ENCODE measurements at regions not wholly inside any gene's neighbourhood (a gene's known extent, or its start where the extent isn't known, plus 50 kb on each side); places are given as distances from the start of the nearest gene placed in this dataset.

GRCh38 chr15:44879066-44879465 lies 77.4 kb upstream of the TERB2 start:
- intact Hi-C loops (cut with micrococcal nuclease), result no loop called here
- Histone ChIP-seq H3K4me1 (replicated peaks in 1 of 2; ENCODE audit: control insufficient read depth in 2 of 2, insufficient read depth in 2 of 2, low read length in 2 of 2) (no peaks in the 10 kb centered on the region), H3K27me3 (ENCODE audit: control insufficient read depth in 2 of 2, insufficient read depth in 2 of 2, low read length in 2 of 2) (no peaks in the 10 kb centered on the region; a peak in 1 of 5 replicates), H3K4me2 (ENCODE audit: insufficient read depth, low read length) (no peak overlapping the region), H3K4me3 (no peak overlapping the region), H3K9ac (ENCODE audit: insufficient read depth in 1 of 2, low read depth in 2 of 2, low read length in 2 of 2) (no peak overlapping the region), H4K20me1 (replicated peaks; ENCODE audit: control insufficient read depth, insufficient read depth, low read length) (no peaks in the 10 kb centered on the region), H3K27ac (ENCODE audit: extremely low read depth, low read depth, low read length) (no peak overlapping the region), H3K36me3 (ENCODE audit: control insufficient read depth, insufficient read depth, low read length) (no peaks in the 10 kb centered on the region), H3K79me2 (ENCODE audit: control insufficient read depth, insufficient read depth, low read length) (no peaks in the 10 kb centered on the region), H2AFZ (ENCODE audit: low read depth, low read length) (no peak overlapping the region), H3K9me3 (replicated peaks; ENCODE audit: control insufficient read depth, insufficient read depth, low read depth, low read length) (peaks cover 6% of the 10 kb centered on the region; the same call in 1 of the 2 replicates), H3K9me1 (ENCODE audit: control insufficient read depth, insufficient read depth, low read length) (no peaks in the 10 kb centered on the region)
- in situ Hi-C loops (cut with MboI), result no loop called here
- WGBS (ENCODE audit: insufficient coverage, low coverage, missing lambda C conversion rate), result 2% methylated on average over 3 of the region's 3 CpGs
- no TSS peak for BruUV-seq (replicated peaks)
- DNase-seq (ENCODE audit: extremely low read depth in 1 of 4, low spot score in 3 of 4) (no peak), ATAC-seq (no peak), FAIRE-seq (no peak)
- no peak for TF ChIP-seq ZNF695 (CRISPR knock-in tag; IDR thresholded peaks at IDR 0.05)
- TF ChIP-seq FOXJ3 (CRISPR knock-in tag; IDR thresholded peaks at IDR 0.05), result no peak
- no peak for TF ChIP-seq NCOA4 (IDR thresholded peaks at IDR 0.05; ENCODE audit: partially characterized antibody)
- TF ChIP-seq RBM25 (IDR thresholded peaks at IDR 0.05; ENCODE audit: low read depth, low read length, severe bottlenecking), result no peak
- TF ChIP-seq CTCF (IDR thresholded peaks at IDR 0.05 in 2 of 3, conservative IDR thresholded peaks at IDR 0.05 in 1 of 3; ENCODE audit: insufficient read depth in 2 of 3, low read depth in 1 of 3, low read length in 3 of 3), result no peak
- no peak for TF ChIP-seq ZNF584 (CRISPR knock-in tag; IDR thresholded peaks at IDR 0.05; ENCODE audit: low read depth)
- no peak for TF ChIP-seq BRCA1 (IDR thresholded peaks at IDR 0.05)
- TF ChIP-seq BRCA1 (CRISPR knock-in tag; IDR thresholded peaks at IDR 0.05), result no peak
- no peak for TF ChIP-seq THRAP3 (IDR thresholded peaks at IDR 0.05; ENCODE audit: borderline replicate concordance)
- TF ChIP-seq NR2C2 (CRISPR knock-in tag; IDR thresholded peaks at IDR 0.05), result no peak
- TF ChIP-seq NR2C2 (tag; IDR thresholded peaks at IDR 0.05), result no peak
- TF ChIP-seq TBL1XR1 (IDR thresholded peaks at IDR 0.05; ENCODE audit: low read length in 2 of 2), result no peak
- TF ChIP-seq, protein P1, sequence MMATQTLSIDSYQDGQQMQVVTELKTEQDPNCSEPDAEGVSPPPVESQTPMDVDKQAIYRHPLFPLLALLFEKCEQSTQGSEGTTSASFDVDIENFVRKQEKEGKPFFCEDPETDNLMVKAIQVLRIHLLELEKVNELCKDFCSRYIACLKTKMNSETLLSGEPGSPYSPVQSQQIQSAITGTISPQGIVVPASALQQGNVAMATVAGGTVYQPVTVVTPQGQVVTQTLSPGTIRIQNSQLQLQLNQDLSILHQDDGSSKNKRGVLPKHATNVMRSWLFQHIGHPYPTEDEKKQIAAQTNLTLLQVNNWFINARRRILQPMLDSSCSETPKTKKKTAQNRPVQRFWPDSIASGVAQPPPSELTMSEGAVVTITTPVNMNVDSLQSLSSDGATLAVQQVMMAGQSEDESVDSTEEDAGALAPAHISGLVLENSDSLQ (IDR thresholded peaks at IDR 0.05), result no peak
- no peak for TF ChIP-seq ZNF785 (CRISPR knock-in tag; IDR thresholded peaks at IDR 0.05)
- TF ChIP-seq RBM14 (IDR thresholded peaks at IDR 0.05; ENCODE audit: borderline replicate concordance, insufficient read depth, low read depth, low read length), result no peak
- no peak for TF ChIP-seq NFRKB (IDR thresholded peaks at IDR 0.05; ENCODE audit: low read depth)
- no peak for TF ChIP-seq FOXM1 (IDR thresholded peaks at IDR 0.05; ENCODE audit: low read depth)
- no peak for TF ChIP-seq FOXM1 (CRISPR knock-in tag; IDR thresholded peaks at IDR 0.05; ENCODE audit: low read depth)
- no peak for TF ChIP-seq SNIP1 (IDR thresholded peaks at IDR 0.05; ENCODE audit: low read depth)
- POLR2A ChIA-PET, result no interaction called here
- CTCF ChIA-PET (ENCODE audit: low intra/inter-chr PET ratio), result interaction anchor here (0.7 kb wide), 1 partner anchor 1608 kb away, joined by 3 read pairs; no protein-coding TSS in a partner anchor

Data from K562 (cell line).